GM18502 (cell line): ENCODE measurements at regions not wholly inside any gene's neighbourhood (a gene's known extent, or its start where the extent isn't known, plus 50 kb on each side); places are given as distances from the start of the nearest gene placed in this dataset.
"Not testable (repeated sequence)": the region's sequence is repeated elsewhere in the genome, so short reads cannot be mapped to it uniquely, and the experiment has no call there.

Source experiments
- ATAC-seq: cut with Tn5 transposase; IDR thresholded peaks from one replicate; pipeline ENCODE4 v1.9.1; 2021; ENCODE audit warnings: mild to moderate bottlenecking; ENCODE audit not compliant: unreplicated experiment, poor library complexity

DNA sequence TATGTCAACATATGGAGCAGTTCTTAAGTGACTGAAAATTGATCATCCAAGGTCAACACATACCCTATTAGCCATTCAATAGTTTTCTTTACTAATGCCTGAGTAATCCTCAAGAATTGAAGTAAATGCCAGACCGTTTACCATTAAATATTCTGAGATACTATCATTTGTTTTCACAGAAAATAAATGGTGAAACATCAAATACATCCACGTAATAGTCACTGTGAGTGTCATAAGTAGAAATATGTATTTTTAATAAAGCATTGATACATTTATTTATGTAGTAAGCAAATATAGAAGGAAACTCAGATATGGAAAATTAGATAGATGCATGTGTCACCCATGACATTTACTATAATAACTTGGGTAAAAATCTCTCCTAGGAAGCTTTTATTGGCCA, 927.8 kb upstream of the NRXN1 start:
- ATAC-seq: no peak

DNA sequence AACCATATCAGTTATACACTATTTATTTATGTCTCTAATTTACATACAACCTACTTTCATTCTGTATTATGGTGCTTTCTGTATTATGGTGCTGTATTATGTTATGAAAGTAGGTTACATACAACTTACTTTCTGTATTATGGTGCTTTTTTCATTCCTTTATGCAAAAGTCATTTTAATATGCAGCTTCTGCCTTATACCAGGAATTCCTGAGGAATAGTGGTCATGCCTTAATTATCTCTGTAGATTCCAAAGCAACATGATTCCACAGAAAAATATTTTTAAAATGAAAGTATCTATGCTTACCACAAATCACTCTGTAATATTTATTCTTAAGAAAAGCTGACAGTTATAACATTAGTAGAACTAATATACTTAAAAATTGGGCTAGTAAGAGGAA, 922.0 kb upstream of the NRXN1 start:
- no peak for ATAC-seq

- no peak for ATAC-seq
Measured at GRCh38 chr2:51921076-51921475, 889.1 kb upstream of the NRXN1 start.

DNA sequence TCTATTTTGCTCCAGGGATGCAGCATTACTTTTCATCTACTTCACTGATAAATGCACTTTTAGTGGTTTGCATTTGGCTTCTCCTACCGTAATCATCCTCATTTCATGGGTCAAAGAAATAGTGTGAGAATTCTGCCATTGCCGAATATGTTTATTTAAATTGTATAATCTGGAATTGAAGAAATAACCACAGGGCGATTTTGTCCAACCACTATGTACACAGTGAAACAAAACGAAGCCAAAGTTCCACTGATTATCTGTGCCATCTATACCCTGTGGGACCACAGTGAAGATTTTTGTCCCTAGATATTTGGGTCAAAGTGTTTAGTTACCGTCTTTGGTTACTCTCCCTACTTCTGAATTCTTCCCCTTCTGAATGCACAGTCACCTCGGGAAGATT, 888.6 kb upstream of the NRXN1 start:
- no peak for ATAC-seq

DNA sequence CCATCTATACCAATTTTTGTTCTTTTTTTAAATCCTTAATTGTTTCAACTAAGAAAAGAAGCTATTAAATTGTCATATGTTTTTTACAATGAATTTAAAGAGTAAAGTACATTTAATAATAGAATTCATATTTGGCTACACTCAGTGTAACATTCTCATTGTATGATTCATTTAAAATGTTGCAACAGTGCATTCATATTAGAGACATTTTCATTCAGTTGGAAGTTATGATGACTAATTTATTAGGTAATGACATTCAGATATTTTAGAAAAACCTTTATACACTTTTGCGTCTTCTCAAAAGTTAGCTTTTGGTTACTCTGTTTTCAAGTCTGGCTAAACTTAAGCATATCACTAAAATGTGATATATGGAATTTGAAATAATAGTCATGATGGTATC, 887.5 kb upstream of the NRXN1 start:
- no peak for ATAC-seq

GRCh38 chr2:51918113-51918512, 886.2 kb upstream of the NRXN1 start:
- no peak for ATAC-seq

DNA sequence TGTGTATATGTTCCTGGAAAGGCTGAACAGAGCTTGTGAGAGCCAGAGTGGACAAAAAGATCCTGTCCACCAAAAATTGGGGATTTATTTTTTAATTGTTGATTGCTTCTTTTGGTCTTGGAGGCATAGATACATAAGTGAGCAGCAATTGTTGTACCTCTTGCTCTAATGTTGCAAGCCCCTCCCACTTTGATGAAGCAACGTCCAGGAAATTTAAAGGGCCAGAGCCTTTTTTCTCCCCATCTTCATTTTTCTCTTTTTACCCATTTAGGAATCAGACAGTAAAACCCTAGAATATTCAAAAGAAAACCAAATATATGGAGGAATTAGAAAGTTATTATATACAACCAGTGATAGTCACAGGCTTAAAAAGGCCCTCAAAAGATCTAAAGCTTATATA, 871.8 kb upstream of the NRXN1 start:
- no peak for ATAC-seq

DNA sequence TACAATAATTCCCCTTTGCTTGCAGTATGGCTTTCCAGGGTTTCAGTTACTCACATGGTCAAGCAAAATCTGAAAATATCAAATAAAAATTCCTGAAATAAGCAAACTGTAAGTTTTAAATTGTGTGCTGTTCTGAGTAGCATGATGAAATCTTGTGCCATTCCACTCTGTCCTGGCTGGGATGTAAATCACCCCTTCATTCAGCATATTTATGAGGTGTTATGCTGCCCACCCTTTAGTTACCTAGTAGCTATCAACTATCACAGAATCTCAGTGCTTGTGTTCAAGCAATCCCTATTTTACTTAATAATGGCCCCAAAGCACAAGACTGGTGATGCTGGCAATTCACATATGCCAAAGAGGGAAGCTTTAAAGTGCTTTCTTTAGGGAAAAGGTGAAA, 867.7 kb upstream of the NRXN1 start:
- ATAC-seq: no peak

DNA sequence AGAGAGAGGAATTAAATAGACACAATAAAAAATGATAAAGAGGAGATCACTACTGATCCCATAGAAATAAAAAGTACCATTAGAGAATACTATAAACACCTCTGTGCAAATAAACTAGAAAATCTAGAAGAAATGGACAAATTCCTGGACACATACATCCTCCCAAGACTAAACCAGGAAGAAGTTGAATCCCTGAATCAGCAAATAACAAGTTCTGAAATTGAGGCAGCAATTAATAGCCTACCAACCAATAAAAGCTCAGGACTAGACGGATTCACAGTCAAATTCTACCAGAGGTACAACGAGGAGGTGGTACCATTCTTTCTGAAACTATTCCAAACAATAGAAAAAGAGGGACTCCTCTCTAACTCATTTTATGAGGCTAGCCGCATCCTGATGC, 862.7 kb upstream of the NRXN1 start:
- not testable (repeated sequence) for ATAC-seq

- no peak for ATAC-seq
Measured at GRCh38 chr2:51888120-51888519, 856.2 kb upstream of the NRXN1 start.

- ATAC-seq: no peak
Measured at GRCh38 chr2:51881673-51882072, 849.7 kb upstream of the NRXN1 start.

DNA sequence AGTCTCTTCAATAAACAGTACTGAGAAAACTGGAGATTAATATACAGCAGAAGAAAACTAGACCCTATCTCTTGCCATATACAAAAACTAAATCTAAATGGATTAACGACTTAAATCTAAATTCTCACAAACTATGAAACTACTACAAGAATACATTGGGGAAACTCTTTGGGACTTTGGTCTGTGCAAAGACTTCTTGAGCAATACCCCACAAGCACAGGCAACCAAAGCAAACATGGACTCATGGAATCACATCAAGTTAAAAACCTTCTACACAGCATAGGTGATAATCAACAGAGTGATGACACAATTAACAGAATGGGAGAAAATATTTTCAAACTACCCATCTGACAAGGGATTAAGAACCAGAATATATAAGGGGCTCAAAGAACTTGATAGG, 848.2 kb upstream of the NRXN1 start:
- no peak for ATAC-seq

DNA sequence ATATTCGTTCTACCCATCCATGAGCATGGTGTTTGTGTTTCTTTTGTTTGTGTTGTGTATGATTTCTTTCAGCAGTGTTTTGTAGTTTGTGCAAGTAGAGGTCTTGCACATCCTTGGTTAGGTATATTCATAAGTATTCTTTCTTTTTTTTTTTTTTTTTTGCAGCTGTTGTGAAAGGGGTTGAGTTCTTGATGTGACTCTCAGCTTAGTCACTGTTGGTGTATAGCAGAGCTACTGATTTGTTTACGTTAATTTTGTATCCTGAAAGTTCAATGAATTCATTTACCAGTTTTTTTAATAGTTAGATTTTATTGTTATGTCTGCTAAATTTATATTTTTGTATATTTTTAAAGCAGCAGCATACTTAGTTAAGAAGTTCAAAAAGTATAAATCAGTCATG, 834.4 kb upstream of the NRXN1 start:
- ATAC-seq: no peak

DNA sequence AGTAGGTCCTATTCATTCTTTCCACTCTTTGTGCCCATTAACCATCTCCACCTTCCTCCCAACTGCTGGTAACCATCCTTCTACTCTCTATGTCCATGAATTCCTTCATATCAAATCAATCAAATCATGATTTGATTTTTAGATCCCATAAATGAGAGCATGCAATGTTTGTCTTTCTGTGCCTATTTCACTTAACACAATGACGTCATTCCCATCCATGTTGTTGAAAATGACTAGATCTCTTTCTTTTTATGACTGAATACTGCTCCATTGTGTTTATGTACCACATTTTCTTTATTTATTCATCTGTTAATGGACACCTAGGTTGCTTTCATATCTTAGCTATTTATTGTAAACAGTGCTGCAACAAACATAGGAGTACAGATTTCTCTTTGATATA, 827.3 kb upstream of the NRXN1 start:
- no peak for ATAC-seq

GRCh38 chr2:51855683-51856082, 823.8 kb upstream of the NRXN1 start:
- no peak for ATAC-seq

DNA sequence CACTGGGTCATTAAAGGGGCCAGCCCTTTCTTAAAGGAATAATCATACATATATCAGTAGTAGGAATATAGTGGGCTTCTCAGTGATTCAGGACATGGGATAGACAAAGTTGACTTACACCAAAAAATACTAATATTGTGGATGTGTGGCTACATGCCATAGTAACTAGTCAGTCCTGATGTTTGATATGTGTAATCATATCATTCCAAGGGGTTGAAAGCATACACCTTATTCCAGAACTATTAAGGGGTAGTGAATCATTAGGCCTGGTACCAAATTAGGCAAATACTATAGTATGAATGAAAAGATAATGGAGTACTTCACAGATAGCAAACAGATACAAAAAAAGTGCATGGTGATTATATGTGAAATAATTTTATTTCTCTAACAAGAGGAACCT, 814.9 kb upstream of the NRXN1 start:
- ATAC-seq: no peak

DNA sequence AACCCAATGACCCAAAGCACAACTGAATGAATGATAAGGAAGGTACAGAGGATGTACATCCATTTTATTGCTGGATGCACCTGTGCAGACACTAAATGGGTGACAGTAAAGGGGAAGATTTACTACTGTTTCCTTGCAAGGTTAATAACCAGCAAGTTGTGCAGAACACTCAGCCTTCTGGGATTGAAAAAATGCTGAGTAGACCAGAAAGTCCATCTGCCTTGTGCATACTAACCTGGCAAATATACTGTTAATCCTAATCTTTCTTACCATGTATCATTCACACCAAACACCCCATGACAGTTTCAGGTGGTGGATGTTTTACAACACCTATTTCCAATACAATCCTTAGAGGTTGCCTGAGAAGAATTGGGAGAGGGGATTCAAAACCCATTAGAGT, 814.1 kb upstream of the NRXN1 start:
- ATAC-seq: no peak

DNA sequence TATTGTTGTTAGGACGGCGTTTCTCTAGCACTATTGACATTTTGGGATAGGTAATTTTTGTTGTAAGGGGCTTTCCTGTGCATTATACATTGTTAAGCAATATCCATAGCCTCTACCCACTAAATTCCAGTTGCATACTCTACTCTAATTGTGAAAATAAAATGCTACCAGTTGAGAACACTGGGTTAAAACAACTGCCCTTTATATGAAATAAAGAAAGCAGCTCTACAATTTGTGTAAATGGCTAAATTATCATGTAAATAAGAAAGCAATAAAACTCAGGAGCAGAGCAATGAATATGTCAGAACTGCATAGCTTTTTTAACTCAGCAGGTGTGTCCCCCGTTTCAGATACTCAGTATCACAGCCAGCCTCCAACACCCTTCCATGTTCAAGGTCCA, 812.7 kb upstream of the NRXN1 start:
- ATAC-seq: no peak

GRCh38 chr2:51829477-51829876, 797.5 kb upstream of the NRXN1 start:
- ATAC-seq: no peak

DNA sequence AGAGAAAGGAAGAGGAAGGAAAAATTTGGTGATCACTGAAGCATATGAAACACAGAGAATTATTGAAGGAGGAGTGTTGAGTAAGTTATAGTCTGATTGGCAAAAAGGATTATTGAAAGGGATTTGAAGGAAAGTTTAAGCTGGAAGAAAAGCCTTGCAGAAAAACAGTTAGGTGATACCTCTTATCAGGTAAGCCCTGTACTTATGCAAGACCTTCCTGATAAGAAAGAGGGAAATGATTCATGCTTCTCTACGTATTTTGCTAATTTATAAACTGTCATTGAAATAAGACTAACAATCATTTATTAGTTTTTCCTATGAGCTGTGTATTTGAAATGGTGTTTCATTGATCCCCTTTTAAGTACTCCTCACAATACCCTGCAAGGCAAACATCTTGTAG, 793.9 kb upstream of the NRXN1 start:
- ATAC-seq: no peak

DNA sequence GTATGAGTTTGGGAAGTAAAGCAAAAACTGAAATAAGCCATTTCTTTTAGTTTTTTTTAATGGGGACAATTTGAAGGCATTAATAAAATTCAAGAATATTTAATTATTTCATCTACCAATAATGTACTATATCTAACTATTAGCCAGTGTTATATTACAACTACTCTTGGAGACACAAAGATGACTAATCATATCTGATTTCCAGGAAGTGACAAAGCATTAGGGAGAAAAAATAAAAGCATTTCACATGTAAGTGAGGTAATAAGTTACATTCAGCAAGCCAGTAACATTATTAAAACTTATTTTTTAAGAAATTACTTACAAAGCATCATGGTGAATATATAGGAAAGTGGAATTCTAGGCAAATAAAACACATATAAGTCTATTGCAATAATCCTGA, 781.3 kb upstream of the NRXN1 start:
- no peak for ATAC-seq

DNA sequence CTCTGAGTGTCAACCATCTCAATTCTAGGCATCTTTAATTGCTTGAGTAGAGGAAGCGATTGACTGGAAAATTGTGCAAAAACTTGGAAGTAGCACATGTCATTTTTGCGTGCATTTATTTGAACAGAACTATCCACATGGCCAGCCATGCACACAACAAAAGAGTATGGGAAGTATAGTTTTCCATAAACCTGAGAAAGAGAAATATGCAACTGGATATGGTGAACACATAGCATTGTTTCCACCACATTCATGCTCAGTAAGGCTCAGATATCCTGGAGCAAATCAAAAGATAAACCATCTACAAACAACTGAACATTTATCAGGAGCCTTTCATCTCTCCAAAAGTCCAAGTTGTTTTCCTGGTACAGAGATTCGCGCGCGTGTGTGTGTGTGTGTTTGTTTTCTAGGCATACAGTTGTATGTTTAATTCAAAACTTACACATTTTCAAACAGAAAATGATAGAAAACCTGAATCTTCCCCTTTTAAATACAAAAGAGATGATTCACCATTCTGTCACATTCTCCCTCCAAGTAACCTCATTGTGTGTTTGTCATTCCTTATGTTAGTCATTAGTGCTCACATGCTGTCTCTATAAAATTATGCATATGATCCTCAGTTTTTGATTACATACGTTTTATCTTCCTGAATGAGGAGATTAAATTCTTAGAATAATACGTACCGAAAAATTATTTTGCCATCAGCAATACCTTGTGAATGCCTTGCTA, 780.4 kb upstream of the NRXN1 start:
- ATAC-seq: no peak

GRCh38 chr2:51810197-51810596, 778.3 kb upstream of the NRXN1 start:
- ATAC-seq: no peak
